ENCODE measurements at regions not wholly inside any gene's neighbourhood (a gene's known extent, or its start where the extent isn't known, plus 50 kb on each side); places are given as distances from the start of the nearest gene placed in this dataset.

DNA sequence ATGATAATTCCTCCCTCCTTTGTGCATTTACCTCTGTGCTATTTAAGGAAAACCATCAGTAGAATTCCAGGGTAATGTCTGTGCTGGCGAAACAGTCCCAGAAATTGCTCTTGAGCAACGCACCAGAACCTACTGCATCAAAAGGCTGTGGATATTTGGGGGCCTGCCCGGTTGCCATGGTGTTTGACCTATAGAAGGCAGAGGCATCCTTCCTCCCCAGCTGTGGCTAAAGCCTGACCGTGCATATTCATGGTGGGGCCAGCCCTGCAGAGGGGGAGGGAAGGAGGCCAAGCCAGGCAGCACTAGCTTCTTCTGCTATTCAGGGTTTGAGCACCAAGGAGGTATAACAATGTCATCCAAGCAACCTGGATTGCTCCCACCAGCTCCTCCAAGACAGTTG is 215.0 kb upstream of the E2F8 start:
- no peak overlapping the region for H3K4me3 Mint-ChIP-seq
- no peak overlapping the region for H3K27ac Mint-ChIP-seq
- no peaks in the 10 kb centered on the region for H3K36me3 Mint-ChIP-seq (ENCODE audit: low read depth)
- no peaks in the 10 kb centered on the region for H3K4me1 Mint-ChIP-seq (ENCODE audit: low read depth)
- no peaks in the 10 kb centered on the region for H3K9me3 Mint-ChIP-seq
- H3K27me3 Mint-ChIP-seq (ENCODE audit: low read depth): peaks cover 34% of the 10 kb centered on the region

DNA sequence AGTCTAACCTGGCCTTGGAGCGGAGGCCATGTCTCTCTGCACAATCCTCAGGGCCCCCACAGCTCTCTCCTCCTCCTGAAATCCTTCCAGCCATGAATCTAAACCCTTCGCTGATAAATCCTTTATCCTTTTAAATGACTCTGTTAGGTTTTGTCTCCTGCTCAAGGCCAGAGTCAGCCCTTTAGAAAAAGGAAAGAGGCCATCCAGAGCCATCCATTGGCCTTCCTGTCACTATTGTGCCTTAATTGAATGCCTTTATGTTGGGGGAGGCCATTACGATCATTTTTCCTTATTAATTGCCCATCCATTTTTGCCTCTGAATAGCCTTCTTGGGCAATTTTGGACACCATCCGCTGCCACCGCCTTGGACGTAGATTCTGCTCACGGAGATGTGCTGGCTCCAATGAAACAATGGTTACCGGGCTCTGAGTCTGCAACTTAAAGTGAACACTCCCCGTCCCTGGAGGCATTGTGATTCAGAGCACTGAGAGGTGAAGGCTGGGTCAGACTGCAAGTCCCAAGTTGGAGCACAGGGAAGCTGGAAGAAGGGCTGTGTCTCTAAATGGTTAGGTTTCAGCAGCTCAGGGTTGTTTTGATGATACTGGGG is 213.0 kb upstream of the E2F8 start:
- no peaks in the 10 kb centered on the region for H3K36me3 Mint-ChIP-seq (ENCODE audit: low read depth)
- no peaks in the 10 kb centered on the region for H3K4me1 Mint-ChIP-seq (ENCODE audit: low read depth)
- H3K9me3 Mint-ChIP-seq: no peaks in the 10 kb centered on the region
- H3K27me3 Mint-ChIP-seq (ENCODE audit: low read depth): peaks cover 30% of the 10 kb centered on the region
- no peak overlapping the region for H3K4me3 Mint-ChIP-seq
- no peak overlapping the region for H3K27ac Mint-ChIP-seq

- no peaks in the 10 kb centered on the region for H3K36me3 Mint-ChIP-seq (ENCODE audit: low read depth)
- no peaks in the 10 kb centered on the region for H3K9me3 Mint-ChIP-seq
- no peaks in the 10 kb centered on the region for H3K4me1 Mint-ChIP-seq (ENCODE audit: low read depth)
- H3K27ac Mint-ChIP-seq: no peak overlapping the region
- peaks cover 28% of the 10 kb centered on the region for H3K27me3 Mint-ChIP-seq (ENCODE audit: low read depth)
- no peak overlapping the region for H3K4me3 Mint-ChIP-seq
These were observed 210.9 kb upstream of the E2F8 start for GRCh38 chr11:19451609-19452008.

- Mint-ChIP-seq H3K36me3 (ENCODE audit: low read depth) (no peaks in the 10 kb centered on the region), H3K4me3 (no peak overlapping the region), H3K4me1 (ENCODE audit: low read depth) (no peaks in the 10 kb centered on the region), H3K27me3 (ENCODE audit: low read depth) (peaks cover 28% of the 10 kb centered on the region), H3K27ac (no peak overlapping the region), H3K9me3 (no peaks in the 10 kb centered on the region)
These were observed 209.5 kb upstream of the E2F8 start for GRCh38 chr11:19450282-19450681.

DNA sequence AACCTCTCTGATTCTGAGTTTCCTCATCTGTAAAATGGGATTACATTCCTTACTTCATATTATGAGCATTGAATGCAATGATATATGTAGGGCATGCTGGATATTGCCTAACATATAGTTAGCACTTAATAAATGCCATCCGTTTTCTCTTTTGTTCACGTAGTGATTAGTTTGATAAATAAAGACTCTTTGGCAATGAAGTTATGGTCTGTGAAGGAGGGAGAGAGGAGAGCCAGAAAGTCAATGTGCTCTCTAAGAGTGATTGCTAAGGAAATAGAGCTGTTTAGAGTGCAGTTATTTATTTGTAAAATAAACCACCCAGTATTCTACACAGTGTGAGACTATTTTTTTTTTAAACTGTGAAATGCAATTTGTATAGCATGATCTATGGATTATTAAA is 207.9 kb upstream of the E2F8 start:
- no peak overlapping the region for H3K27ac Mint-ChIP-seq
- no peaks in the 10 kb centered on the region for H3K4me1 Mint-ChIP-seq (ENCODE audit: low read depth)
- H3K27me3 Mint-ChIP-seq (ENCODE audit: low read depth): peaks cover 33% of the 10 kb centered on the region
- H3K36me3 Mint-ChIP-seq (ENCODE audit: low read depth): no peaks in the 10 kb centered on the region
- H3K4me3 Mint-ChIP-seq: no peak overlapping the region
- no peaks in the 10 kb centered on the region for H3K9me3 Mint-ChIP-seq

DNA sequence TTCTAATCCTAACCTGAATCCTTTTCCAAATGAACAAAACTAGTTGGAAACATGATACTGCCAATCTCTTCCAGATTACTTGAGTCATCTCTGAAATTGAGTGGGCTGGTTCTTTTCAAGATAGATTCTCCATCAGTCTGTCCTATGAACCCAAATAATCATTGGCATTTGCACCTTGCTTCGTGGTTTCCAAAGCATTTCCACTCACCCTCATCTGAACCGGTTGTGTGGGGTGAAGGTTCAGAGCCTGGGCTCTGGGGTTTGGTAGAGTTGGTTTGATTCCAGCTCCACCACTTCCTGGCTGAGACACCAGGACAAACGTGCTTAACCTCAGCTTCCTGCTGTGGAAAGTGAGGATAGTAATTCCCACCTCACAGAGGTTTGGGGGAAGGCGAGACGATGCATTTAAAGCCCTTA is 206.4 kb upstream of the E2F8 start:
- Mint-ChIP-seq H3K9me3 (no peaks in the 10 kb centered on the region), H3K27ac (no peak overlapping the region), H3K36me3 (ENCODE audit: low read depth) (no peaks in the 10 kb centered on the region), H3K4me1 (ENCODE audit: low read depth) (peaks cover 8% of the 10 kb centered on the region), H3K4me3 (no peak overlapping the region), H3K27me3 (ENCODE audit: low read depth) (peaks cover 36% of the 10 kb centered on the region)

DNA sequence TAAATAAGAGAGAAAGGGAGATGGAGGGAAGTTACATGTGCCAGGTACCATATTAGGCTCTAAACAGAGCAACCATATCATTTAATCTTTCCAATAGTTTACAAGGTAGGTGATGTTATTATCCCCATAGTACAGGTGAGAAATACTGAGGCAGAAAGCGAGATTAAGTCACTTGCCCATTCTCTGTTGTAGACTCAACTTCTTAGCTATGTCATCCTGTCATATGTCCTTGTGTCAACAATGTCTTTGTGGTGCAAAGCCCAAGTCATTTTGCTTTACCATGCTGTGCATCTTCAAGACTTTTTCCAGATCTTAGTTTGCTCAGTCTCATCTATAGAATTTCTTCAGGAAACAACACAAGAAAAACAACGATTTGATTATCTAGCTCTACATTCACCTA is 205.0 kb upstream of the E2F8 start:
- Mint-ChIP-seq H3K4me1 (ENCODE audit: low read depth) (peaks cover 13% of the 10 kb centered on the region), H3K27me3 (ENCODE audit: low read depth) (peaks cover 34% of the 10 kb centered on the region), H3K9me3 (no peaks in the 10 kb centered on the region), H3K36me3 (ENCODE audit: low read depth) (no peaks in the 10 kb centered on the region), H3K27ac (no peak overlapping the region), H3K4me3 (no peak overlapping the region)

GRCh38 chr11:19444231-19444630 is 203.5 kb upstream of the E2F8 start:
- H3K4me3 Mint-ChIP-seq: no peak overlapping the region
- H3K4me1 Mint-ChIP-seq (ENCODE audit: low read depth): peaks cover 13% of the 10 kb centered on the region
- H3K36me3 Mint-ChIP-seq (ENCODE audit: low read depth): no peaks in the 10 kb centered on the region
- peaks cover 41% of the 10 kb centered on the region for H3K27me3 Mint-ChIP-seq (ENCODE audit: low read depth)
- H3K27ac Mint-ChIP-seq: no peak overlapping the region
- no peaks in the 10 kb centered on the region for H3K9me3 Mint-ChIP-seq

- H3K27ac Mint-ChIP-seq: no peak overlapping the region
- H3K4me1 Mint-ChIP-seq (ENCODE audit: low read depth): peaks cover 13% of the 10 kb centered on the region
- no peaks in the 10 kb centered on the region for H3K36me3 Mint-ChIP-seq (ENCODE audit: low read depth)
- H3K27me3 Mint-ChIP-seq (ENCODE audit: low read depth): peaks cover 39% of the 10 kb centered on the region
- H3K9me3 Mint-ChIP-seq: no peaks in the 10 kb centered on the region
- no peak overlapping the region for H3K4me3 Mint-ChIP-seq
These were observed 201.8 kb upstream of the E2F8 start for GRCh38 chr11:19442554-19442910.

- peaks cover 13% of the 10 kb centered on the region for H3K4me1 Mint-ChIP-seq (ENCODE audit: low read depth)
- H3K27ac Mint-ChIP-seq: no peak overlapping the region
- peaks cover 45% of the 10 kb centered on the region for H3K27me3 Mint-ChIP-seq (ENCODE audit: low read depth)
- no peaks in the 10 kb centered on the region for H3K9me3 Mint-ChIP-seq
- no peak overlapping the region for H3K4me3 Mint-ChIP-seq
- H3K36me3 Mint-ChIP-seq (ENCODE audit: low read depth): no peaks in the 10 kb centered on the region
These were observed 201.2 kb upstream of the E2F8 start for GRCh38 chr11:19441752-19442553.

GRCh38 chr11:19441288-19441687 is 200.5 kb upstream of the E2F8 start:
- peaks cover 51% of the 10 kb centered on the region for H3K27me3 Mint-ChIP-seq (ENCODE audit: low read depth)
- H3K4me1 Mint-ChIP-seq (ENCODE audit: low read depth): peaks cover 13% of the 10 kb centered on the region
- no peaks in the 10 kb centered on the region for H3K9me3 Mint-ChIP-seq

DNA sequence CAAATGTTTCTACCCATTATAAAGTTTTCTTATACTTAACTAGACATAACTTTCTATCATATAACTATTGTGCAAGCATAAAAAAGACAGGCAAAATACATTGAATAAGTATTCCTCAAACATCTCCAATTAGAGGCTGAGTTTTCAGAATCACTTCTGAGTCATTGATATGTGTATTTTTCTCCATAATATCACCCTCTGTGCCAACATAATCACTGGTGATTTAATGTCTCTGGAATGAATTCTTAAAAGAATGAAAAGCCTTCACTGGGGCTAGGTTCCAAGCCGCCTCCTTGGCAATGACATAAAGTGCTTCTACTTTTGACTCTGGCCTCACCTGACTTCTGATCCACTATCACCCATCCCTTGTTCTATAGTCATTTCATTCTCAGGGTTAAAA is 197.0 kb upstream of the E2F8 start:
- no peak overlapping the region for H3K4me3 Mint-ChIP-seq
- no peaks in the 10 kb centered on the region for H3K36me3 Mint-ChIP-seq (ENCODE audit: low read depth)
- peaks cover 11% of the 10 kb centered on the region for H3K4me1 Mint-ChIP-seq (ENCODE audit: low read depth)
- peaks cover 51% of the 10 kb centered on the region for H3K27me3 Mint-ChIP-seq (ENCODE audit: low read depth)
- H3K9me3 Mint-ChIP-seq: no peaks in the 10 kb centered on the region
- H3K27ac Mint-ChIP-seq: no peak overlapping the region

More at GRCh38 chr11:19441288-19441687, 200.5 kb upstream of the E2F8 start:
- Mint-ChIP-seq H3K36me3 (ENCODE audit: low read depth) (no peaks in the 10 kb centered on the region), H3K4me3 (no peak overlapping the region), H3K27ac (no peak overlapping the region)

DNA sequence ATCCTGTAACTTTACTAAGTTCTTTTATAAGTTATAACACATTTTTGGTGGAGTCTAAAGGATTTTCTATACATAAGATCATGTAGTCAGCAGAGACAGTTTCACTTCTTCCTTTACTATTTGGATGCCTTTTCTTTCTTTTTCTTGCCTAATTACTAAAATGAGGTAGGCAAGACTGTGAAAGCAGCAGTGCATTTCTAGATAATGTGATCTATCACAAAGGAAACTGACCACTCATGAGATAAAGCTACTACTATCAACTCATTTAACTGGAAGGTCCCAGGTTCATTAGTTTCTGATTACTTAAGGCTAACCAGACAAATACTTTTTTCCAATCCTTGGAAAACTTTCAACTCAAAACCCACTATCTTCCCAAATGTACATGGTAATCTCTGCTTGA is 196.2 kb upstream of the E2F8 start:
- H3K27ac Mint-ChIP-seq: no peak overlapping the region
- H3K9me3 Mint-ChIP-seq: no peaks in the 10 kb centered on the region
- peaks cover 50% of the 10 kb centered on the region for H3K27me3 Mint-ChIP-seq (ENCODE audit: low read depth)
- H3K4me3 Mint-ChIP-seq: no peak overlapping the region
- peaks cover 4% of the 10 kb centered on the region for H3K4me1 Mint-ChIP-seq (ENCODE audit: low read depth)
- H3K36me3 Mint-ChIP-seq (ENCODE audit: low read depth): no peaks in the 10 kb centered on the region

DNA sequence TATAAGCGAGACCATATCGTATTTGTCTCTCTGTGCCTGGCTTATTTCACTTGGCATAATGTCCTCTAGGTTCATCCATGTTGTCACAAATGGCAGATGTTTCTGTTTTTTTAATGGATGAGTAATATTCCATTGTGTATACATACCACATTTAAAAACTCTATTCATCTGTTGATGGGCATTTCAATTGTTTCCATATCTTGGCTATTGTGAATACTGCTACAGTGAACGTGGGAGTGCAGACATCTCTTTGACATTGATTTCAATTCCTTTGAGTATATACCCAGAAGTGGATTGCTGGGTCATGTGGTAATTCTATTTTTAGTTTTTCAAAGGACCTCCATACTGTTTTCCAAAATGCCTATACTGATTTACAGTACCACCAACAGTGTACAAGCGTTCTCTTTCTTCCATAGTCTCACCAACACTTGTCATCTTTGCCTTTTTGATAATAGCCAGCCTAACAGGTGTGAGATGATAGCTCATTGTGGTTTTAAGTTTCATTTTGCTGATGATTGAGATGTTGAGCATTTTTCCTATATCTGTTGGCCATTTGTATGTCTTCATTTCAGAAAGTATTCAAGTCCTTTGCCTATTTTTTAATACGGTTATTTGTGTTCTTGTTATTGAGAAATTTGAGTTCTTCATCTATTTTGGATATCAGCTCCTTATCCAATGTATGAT is 194.7 kb upstream of the E2F8 start:
- no peaks in the 10 kb centered on the region for H3K4me1 Mint-ChIP-seq (ENCODE audit: low read depth)
- H3K27me3 Mint-ChIP-seq (ENCODE audit: low read depth): peaks cover 47% of the 10 kb centered on the region
- H3K36me3 Mint-ChIP-seq (ENCODE audit: low read depth): no peaks in the 10 kb centered on the region
- no peaks in the 10 kb centered on the region for H3K9me3 Mint-ChIP-seq
- H3K4me3 Mint-ChIP-seq: no peak overlapping the region
- no peak overlapping the region for H3K27ac Mint-ChIP-seq

GRCh38 chr11:19433791-19434190 is 193.0 kb upstream of the E2F8 start:
- Mint-ChIP-seq H3K4me1 (ENCODE audit: low read depth) (no peaks in the 10 kb centered on the region), H3K9me3 (no peaks in the 10 kb centered on the region), H3K27me3 (ENCODE audit: low read depth) (peaks cover 50% of the 10 kb centered on the region), H3K36me3 (ENCODE audit: low read depth) (no peaks in the 10 kb centered on the region), H3K27ac (no peak overlapping the region), H3K4me3 (no peak overlapping the region)

Measured in T-helper 1 cell treated with Interleukin-12 subunit alpha and Interleukin-12 subunit beta and Interleukin-4 antibody, amounts not matched to agents 30 μg/mL and 1 μg/mL, for 36 hours (primary cell).